OCI-LY1 (cell line): ENCODE measurements at regions not wholly inside any gene's neighbourhood (a gene's known extent, or its start where the extent isn't known, plus 50 kb on each side); places are given as distances from the start of the nearest gene placed in this dataset.

Source experiments
- CTCF ChIP-seq: fragments of 200-600 bp; sonication (generic), shearing (Covaris generic); IDR thresholded peaks from 2 replicates; pipeline ENCODE4 v1.5.1; 2017; ENCODE audit warnings: mild to moderate bottlenecking, antibody characterized with exemption, low read length, moderate library complexity, mixed read lengths
- EZH2 ChIP-seq: fragments of 200-600 bp; sonication (generic), shearing (Covaris generic); IDR thresholded peaks from 2 replicates; pipeline ENCODE4 v1.8.0; 2017; ENCODE audit warnings: borderline replicate concordance, mixed run types, mild to moderate bottlenecking, antibody characterized with exemption, low read length, moderate library complexity, mixed read lengths

GRCh38 chr5:82812575-82812974 is 264.6 kb downstream of the TMEM167A start:
- TF ChIP-seq CTCF (no peak), EZH2 (no peak)
